ENCODE measurements at regions not wholly inside any gene's neighbourhood (a gene's known extent, or its start where the extent isn't known, plus 50 kb on each side); places are given as distances from the start of the nearest gene placed in this dataset.
"Not testable (repeated sequence)": the region's sequence is repeated elsewhere in the genome, so short reads cannot be mapped to it uniquely, and the experiment has no call there.

DNA sequence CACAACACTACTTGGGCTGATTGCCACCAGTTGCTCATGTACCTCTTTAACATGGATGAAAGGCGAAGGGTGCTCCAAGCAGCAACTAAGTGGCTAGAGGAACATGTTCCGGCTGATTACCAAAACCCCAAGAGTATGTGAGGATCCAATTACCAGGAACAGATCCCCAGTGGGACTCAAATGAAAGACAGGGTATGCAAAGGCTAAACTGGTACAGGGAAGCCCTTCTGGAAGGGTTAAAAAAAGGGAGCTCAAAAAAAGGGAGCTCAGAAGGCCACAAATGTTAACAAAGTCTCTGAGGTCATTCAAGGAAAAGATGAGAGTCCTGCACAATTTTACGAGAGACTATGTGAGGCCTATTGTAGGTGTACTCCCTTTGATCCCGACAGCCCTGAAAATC lies 604.7 kb downstream of the UQCRFS1 start:
- H3K4me1 Mint-ChIP-seq: no peaks in the 10 kb centered on the region
- DNase-seq: no peak
- no peak overlapping the region for H3K4me3 Mint-ChIP-seq
- no peak overlapping the region for H3K27ac Mint-ChIP-seq
- peaks cover 2 to 12% (median 3%) of the 10 kb centered on the region in 6 donors for H3K9me3 Mint-ChIP-seq
- H3K27me3 Mint-ChIP-seq (ENCODE audit: low read depth in 3 of 3): peaks cover 0 to 2% (median 0%) of the 10 kb centered on the region in 3 donors
- no peaks in the 10 kb centered on the region for H3K36me3 Mint-ChIP-seq

DNA sequence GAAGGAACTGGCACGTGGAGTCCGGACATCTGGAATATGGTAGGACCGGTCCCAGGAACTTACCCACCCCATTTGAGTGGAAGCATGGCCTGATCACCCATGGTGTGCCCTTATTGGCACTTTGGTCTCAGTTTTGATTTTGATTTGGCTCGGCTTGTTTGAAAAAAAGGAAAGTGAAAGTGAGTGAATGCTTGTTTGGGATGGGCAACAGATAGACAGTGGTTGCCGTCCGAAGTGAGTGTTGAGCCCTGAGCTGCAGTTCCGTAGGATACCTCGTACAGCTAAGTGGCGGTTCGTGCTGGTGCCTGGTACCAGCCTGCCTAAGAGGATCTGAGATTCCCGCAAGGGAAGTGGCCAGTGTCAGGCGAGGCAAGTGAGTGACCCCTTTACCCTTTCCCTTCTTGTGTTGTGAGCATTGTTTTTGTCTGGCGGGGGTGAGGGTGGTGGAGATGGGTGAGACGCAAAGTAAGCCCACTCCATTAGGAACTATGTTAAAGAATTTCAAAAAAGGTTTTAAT lies 605.8 kb downstream of the UQCRFS1 start:
- Mint-ChIP-seq H3K9me3 (peaks cover 0 to 11% (median 3%) of the 10 kb centered on the region in 6 donors), H3K27me3 (ENCODE audit: low read depth in 3 of 3) (peaks cover 0 to 2% (median 0%) of the 10 kb centered on the region in 3 donors), H3K36me3 (no peaks in the 10 kb centered on the region), H3K27ac (peak overlapping the region in 1 of 6 donors; percentile 53), H3K4me3 (peak overlapping the region in 1 of 5 donors; percentile 67), H3K4me1 (no peaks in the 10 kb centered on the region)
- DNase-seq: no peak

DNA sequence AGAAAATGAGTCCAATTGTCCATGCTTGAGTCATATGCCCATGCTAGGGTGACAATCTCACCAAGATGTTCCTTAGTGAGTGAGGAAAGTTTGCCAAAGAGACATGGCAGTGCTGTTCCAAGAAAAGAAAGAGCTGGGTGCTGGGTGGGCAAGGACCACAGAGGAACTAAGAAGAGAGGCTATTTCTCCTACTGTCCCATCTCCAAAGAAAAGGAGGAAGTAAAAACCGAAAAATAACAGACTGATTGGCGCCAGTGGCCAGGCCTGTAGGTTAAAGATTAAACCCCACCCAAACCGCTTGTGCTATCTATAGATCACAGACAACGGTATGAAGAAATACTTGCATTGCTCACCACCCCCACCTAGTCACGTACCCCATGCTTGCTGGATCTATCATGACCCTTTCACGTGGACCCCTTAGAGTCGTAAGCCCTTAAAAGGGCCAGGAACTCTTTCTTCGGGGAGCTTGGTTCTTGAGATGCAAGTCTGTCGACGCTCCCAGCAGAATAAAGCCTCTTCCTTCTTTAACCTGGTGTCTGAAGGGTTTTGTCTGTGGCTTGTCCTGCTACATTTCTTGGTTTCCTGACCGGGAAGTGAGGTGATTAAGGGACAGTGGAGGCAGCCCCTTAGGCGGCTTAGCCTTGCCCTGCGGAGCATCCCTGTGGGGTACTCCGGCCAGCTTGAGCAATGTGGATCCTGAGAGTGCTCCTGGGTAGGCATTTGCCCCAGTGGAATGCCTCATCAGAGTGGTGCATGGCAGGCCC lies 606.5 kb downstream of the UQCRFS1 start:
- H3K36me3 Mint-ChIP-seq: no peaks in the 10 kb centered on the region
- DNase-seq: no peak
- H3K4me3 Mint-ChIP-seq: peak overlapping the region in 1 of 5 donors; percentile 67
- no peak overlapping the region for H3K27ac Mint-ChIP-seq
- H3K9me3 Mint-ChIP-seq: peaks cover 0 to 11% (median 3%) of the 10 kb centered on the region in 6 donors
- H3K4me1 Mint-ChIP-seq: no peaks in the 10 kb centered on the region
- peaks cover 0 to 2% (median 2%) of the 10 kb centered on the region in 3 donors for H3K27me3 Mint-ChIP-seq (ENCODE audit: low read depth in 3 of 3)

DNA sequence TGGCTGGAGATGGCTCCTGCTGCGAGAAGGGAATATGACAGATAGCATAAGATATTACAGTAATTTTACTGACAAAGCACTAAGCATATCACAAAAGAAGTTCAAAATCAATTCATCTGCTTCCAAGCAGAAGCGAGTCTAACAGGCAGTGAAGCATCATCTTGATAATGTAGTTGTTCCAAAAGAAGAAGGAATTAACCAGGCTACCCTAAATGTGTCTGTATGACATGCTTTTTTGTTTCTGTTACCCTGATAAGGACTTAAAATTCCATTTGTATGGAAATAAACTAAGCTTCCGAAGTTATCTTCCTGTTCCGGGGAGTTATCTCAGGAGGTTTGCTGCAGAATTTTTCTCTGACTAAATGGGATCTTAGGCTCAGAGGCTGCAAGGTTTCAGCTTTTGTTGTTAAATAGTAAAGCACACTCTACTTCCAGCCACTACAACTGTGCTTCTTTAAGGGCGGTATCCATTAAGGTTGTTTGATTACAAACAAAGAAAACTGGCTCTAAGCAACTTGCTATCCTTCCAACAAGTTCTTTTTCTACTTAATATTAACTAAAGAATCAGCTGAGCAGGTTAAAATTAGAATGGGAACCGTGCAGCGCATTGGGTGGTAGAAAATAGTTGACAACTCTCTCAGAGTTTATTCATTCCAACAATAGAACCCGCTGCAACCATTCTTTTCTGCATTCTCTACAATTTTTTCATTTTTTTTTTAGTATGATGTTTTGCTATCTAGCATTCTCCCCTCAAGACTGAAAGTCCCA lies 607.3 kb downstream of the UQCRFS1 start:
- Mint-ChIP-seq H3K4me3 (no peak overlapping the region), H3K36me3 (no peaks in the 10 kb centered on the region), H3K27me3 (ENCODE audit: low read depth in 3 of 3) (peaks cover 0 to 2% (median 2%) of the 10 kb centered on the region in 3 donors), H3K4me1 (no peaks in the 10 kb centered on the region), H3K9me3 (peaks cover 0 to 11% (median 3%) of the 10 kb centered on the region in 6 donors), H3K27ac (peak overlapping the region in 1 of 6 donors; percentile 8)
- DNase-seq: no peak

DNA sequence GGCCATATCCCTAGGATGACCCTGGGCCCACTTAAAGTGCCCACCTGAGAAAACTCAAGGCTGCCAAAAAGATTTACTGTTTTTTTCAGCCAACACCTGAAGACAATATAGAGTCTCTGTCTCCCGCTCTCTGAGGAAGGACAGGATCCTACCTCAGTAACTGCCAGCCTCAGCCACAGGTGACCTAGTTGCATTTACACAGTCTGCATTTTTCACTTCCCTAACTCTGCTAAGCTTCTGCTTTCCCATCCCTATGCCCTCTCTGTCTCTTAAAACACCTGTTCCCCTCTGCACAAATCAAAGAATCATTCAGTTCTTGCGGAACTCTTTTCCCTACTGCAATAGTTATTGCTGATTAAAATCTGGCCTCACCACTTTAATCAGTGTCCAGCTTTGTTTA lies 609.5 kb downstream of the UQCRFS1 start:
- peaks cover 0 to 11% (median 3%) of the 10 kb centered on the region in 6 donors for H3K9me3 Mint-ChIP-seq
- H3K36me3 Mint-ChIP-seq: no peaks in the 10 kb centered on the region
- H3K27ac Mint-ChIP-seq: peak overlapping the region in 1 of 6 donors; percentile 49
- H3K4me3 Mint-ChIP-seq: no peak overlapping the region
- peaks cover 0 to 2% (median 2%) of the 10 kb centered on the region in 3 donors for H3K27me3 Mint-ChIP-seq (ENCODE audit: low read depth in 3 of 3)
- no peak for DNase-seq
- H3K4me1 Mint-ChIP-seq: no peaks in the 10 kb centered on the region

DNA sequence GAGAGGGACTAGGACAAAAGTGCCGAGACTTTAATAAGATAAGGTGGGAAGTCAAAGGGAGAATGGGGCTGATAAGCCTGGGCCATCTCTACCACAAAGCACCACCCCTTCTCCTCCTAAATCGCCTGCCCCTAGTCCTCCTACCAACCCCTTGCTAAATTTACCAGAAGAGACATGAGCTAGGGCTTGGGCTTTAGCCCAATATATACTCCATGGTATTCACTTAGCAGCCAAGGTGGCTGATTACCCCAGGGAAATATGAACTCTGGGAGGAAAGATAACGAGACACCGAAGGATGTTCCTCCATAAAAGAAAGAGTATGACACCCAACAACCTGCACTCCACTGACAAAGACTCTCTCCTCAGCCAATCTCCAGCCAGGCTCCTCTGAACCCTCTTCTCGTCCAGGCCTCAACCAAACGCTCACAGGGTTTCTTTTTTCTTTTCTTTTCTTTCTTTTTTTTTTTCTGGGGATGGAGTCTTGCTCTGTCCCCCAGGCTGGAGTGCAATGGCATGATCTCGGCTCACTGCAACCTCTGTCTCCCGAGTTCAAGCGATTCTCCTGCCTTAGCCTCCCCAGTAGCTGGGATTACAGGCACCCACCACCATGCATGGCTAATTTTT lies 610.2 kb downstream of the UQCRFS1 start:
- peaks cover 0 to 11% (median 3%) of the 10 kb centered on the region in 6 donors for H3K9me3 Mint-ChIP-seq
- H3K36me3 Mint-ChIP-seq: no peaks in the 10 kb centered on the region
- H3K27me3 Mint-ChIP-seq (ENCODE audit: low read depth in 3 of 3): peaks cover 0 to 4% (median 2%) of the 10 kb centered on the region in 3 donors
- H3K27ac Mint-ChIP-seq: no peak overlapping the region
- H3K4me1 Mint-ChIP-seq: no peaks in the 10 kb centered on the region
- DNase-seq: no peak
- H3K4me3 Mint-ChIP-seq: no peak overlapping the region

DNA sequence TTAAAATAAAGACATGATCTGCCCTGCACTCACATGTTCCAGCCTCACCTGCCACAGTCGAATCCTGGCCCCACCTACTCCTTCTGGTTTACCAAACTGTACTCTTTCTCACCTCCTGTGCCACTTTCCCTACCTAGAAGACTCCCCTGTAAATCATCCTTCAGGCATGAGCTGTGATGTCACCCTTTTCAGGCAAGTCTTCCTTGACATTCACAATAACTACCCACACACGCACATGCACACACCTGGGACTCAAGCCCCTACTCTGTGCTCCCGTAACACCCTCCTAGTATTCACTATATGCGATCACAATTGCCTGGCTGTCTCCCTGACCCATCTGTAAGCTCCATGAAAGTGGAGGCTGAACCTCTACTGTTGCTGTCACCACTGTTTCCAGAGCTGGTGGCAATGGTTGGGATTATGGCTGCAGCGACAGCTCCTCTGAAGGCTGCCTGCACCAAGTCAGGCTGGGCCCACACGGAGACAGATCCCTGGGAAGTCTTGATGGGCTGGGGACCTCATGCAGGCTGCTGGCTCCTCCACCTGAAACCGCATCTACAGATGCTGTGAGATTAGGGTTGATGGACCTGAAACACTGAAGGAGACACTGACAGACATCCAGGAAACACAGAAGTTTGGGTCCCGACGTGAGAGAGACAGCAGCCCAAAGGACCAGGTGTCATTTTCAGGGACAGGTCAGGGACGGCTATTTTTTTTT lies 611.1 kb downstream of the UQCRFS1 start:
- peak overlapping the region in 1 of 6 donors; percentile 38 for H3K27ac Mint-ChIP-seq

DNA sequence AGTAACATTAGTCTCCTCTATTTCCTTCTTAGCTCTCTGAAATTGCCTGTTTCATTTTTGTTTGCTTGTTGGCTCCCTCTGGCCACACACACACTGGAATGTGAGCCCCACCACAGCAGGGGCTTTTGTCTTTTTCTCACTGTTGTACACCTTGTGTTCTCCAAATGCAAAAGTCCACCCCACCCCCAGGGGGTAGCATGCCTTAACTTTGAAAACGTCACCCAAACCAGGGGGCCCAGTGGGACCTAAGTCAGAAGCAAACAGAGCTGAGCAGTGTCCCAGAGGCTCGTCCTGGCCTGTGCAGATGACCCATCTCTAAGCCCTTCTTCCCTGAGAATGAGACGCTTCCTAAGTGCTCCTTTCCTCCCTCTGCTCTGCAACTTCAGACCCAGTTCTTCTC lies 614.1 kb downstream of the UQCRFS1 start:
- DNase-seq: no peak
- Mint-ChIP-seq H3K27ac (peak overlapping the region in 2 of 6 donors; percentile 12 to 65), H3K27me3 (ENCODE audit: low read depth in 3 of 3) (peaks cover 0 to 4% (median 2%) of the 10 kb centered on the region in 3 donors), H3K9me3 (no peaks in the 10 kb centered on the region), H3K4me3 (no peak overlapping the region), H3K36me3 (peaks cover 0 to 5% (median 0%) of the 10 kb centered on the region in 3 donors), H3K4me1 (no peaks in the 10 kb centered on the region)

More for the DNA sequence above, 611.1 kb downstream of the UQCRFS1 start:
- no peaks in the 10 kb centered on the region for H3K36me3 Mint-ChIP-seq
- H3K27me3 Mint-ChIP-seq (ENCODE audit: low read depth in 3 of 3): peaks cover 0 to 4% (median 2%) of the 10 kb centered on the region in 3 donors
- no peaks in the 10 kb centered on the region for H3K4me1 Mint-ChIP-seq
- DNase-seq: no peak
- peaks cover 0 to 6% (median 3%) of the 10 kb centered on the region in 6 donors for H3K9me3 Mint-ChIP-seq
- H3K4me3 Mint-ChIP-seq: no peak overlapping the region

DNA sequence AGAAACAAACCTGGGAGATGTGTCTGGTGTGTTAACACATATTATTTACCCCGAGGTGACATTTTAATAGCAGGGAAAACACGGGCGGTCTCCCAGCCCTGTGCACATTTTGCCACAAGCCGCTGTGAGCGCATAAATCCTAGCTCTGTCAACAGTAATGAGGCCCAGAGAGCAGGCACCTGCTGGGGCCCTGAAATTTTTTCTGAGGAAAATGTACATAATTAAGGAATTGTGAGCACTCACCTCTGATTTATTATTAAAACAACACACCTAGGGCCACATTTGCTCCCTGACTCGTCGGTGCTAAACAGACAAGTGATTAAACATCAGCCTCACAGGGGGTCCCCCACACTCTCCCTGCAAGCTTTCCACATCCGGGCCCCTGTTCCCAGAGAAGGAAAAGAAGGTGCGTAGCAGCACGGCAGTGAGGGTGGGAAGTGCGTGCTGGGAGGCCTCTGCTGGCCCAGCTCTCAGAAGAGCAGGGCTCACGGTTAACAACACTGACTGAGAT lies 616.3 kb downstream of the UQCRFS1 start:
- Mint-ChIP-seq H3K27me3 (ENCODE audit: low read depth in 3 of 3) (peaks cover 2 to 4% (median 3%) of the 10 kb centered on the region in 3 donors), H3K4me1 (no peaks in the 10 kb centered on the region), H3K27ac (no peak overlapping the region), H3K4me3 (no peak overlapping the region), H3K36me3 (peaks cover 0 to 5% (median 0%) of the 10 kb centered on the region in 3 donors), H3K9me3 (no peaks in the 10 kb centered on the region)
- DNase-seq: no peak

DNA sequence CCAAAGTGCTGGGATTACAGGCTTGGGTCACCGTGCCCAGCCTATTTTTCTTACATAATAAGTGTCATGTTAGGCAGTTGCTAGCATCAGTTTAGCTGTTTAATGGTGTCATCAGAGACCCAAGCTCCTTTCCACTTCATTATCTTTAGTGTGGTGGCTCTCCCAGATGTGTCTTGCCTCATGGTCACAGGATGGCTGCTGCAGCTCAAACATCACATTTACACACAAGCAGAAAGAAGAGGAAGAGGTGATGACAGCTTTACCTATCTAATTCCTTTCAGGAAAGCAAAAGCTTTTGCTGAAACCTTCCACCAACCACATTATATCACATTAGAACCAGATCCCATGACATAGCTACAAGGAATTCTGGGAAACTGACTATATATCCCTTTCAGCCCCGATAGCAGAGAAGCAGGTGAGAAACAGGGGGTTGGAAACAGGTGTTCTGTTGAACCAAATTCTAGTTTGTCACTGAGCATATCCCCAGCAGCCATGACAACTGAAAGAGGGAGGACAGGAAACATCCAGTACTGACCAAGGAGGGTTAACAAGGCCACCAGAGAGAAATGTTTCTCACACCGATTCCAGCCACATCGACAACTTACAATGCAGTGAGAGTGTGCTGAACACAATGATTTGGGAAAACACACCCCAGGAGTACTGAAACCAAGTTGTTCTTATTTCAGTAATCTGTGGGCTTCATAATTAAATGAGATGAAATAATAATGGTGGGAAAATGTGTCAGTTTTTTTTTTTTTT lies 617.0 kb downstream of the UQCRFS1 start:
- Mint-ChIP-seq H3K27me3 (ENCODE audit: low read depth in 3 of 3) (peaks cover 2 to 5% (median 4%) of the 10 kb centered on the region in 3 donors), H3K4me1 (no peaks in the 10 kb centered on the region), H3K36me3 (peaks cover 0 to 5% (median 0%) of the 10 kb centered on the region in 3 donors)

DNA sequence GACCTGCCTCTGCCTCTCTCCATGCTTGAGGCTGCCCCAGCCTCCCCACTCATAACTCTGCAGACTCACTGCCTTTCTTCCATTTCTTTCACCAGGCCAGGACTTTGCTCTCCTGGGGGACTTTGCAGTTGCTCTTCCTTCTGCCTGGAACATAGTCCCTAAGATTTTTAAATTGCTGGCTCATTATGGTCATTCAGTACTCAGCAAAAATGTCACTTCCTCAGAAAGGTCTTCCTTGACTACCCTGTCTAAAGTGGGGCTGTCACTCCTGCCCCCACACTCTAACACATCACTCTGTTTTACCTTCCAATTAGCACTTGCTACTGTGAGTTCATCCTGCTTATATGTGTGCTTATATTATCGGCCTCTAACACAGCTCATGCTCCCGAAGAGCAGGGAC lies 618.2 kb downstream of the UQCRFS1 start:
- Mint-ChIP-seq H3K27me3 (ENCODE audit: low read depth in 3 of 3) (peaks cover 2 to 7% (median 4%) of the 10 kb centered on the region in 3 donors), H3K27ac (no peak overlapping the region), H3K4me3 (no peak overlapping the region), H3K9me3 (no peaks in the 10 kb centered on the region), H3K4me1 (no peaks in the 10 kb centered on the region), H3K36me3 (peaks cover 0 to 5% (median 0%) of the 10 kb centered on the region in 3 donors)
- DNase-seq: no peak

More for the DNA sequence above, 617.0 kb downstream of the UQCRFS1 start:
- no peak for DNase-seq
- Mint-ChIP-seq H3K9me3 (no peaks in the 10 kb centered on the region), H3K27ac (peak overlapping the region in 1 of 6 donors; percentile 43), H3K4me3 (no peak overlapping the region)

DNA sequence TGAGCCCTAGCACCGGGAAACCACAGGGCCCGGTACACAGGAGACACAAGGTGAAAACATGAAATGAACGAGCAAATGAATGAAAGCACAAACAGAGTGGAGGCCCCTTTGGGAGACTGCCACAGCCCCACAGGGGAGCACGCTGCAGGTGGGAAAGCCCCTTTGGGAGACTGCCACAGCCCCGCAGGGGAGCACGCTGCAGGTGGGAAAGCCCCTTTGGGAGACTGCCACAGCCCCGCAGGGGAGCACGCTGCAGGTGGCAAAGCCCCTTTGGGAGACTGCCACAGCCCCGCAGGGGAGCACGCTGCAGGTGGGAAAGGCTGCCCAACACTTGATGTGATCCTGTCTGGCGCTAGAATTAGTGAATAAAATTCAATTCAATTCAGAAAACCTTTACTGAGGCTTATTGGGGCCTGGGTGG lies 623.0 kb downstream of the UQCRFS1 start:
- H3K36me3 Mint-ChIP-seq; H3K27me3 Mint-ChIP-seq (ENCODE audit: low read depth in 3 of 3); H3K9me3 Mint-ChIP-seq; DNase-seq; H3K27ac Mint-ChIP-seq; H3K4me3 Mint-ChIP-seq; H3K4me1 Mint-ChIP-seq: not testable (repeated sequence)

All from immature natural killer cell (primary cell).